Progenitor cell of endocrine pancreas (in vitro differentiated cells): ENCODE measurements at regions not wholly inside any gene's neighbourhood (a gene's known extent, or its start where the extent isn't known, plus 50 kb on each side); places are given as distances from the start of the nearest gene placed in this dataset.

Experiments used
- DNase-seq: peaks from one replicate; pipeline ENCODE4 v3.0.0; 2021; ENCODE audit warnings: low spot score; ENCODE audit not compliant: unreplicated experiment
- H3K27ac Mint-ChIP-seq: 2 replicates; pipeline ENCODE4 v1.8.0; 2021; ENCODE audit warnings: mild to moderate bottlenecking, moderate library complexity, mixed read lengths
- H3K27me3 Mint-ChIP-seq: 2 replicates; pipeline ENCODE4 v1.8.0; 2021; ENCODE audit warnings: mixed read lengths
- H3K36me3 Mint-ChIP-seq: 2 replicates; pipeline ENCODE4 v1.8.0; 2022; ENCODE audit warnings: mixed read lengths; ENCODE audit not compliant: insufficient read depth
- H3K4me1 Mint-ChIP-seq: 2 replicates; pipeline ENCODE4 v1.8.0; 2021; ENCODE audit warnings: low read depth, mixed read lengths
- H3K4me3 Mint-ChIP-seq: 2 replicates; pipeline ENCODE4 v1.8.0; 2021; ENCODE audit warnings: low read depth, mild to moderate bottlenecking, moderate library complexity, mixed read lengths
- H3K9me3 Mint-ChIP-seq: 2 replicates; pipeline ENCODE4 v1.8.0; 2021; ENCODE audit warnings: low read depth, mixed read lengths
- CTCF ChIP-seq: fragments of 200-600 bp; sonication (generic); IDR thresholded peaks from one replicate; pipeline ENCODE4 v1.5.0; 2021; ENCODE audit warnings: antibody characterized with exemption, mild to moderate bottlenecking; ENCODE audit not compliant: unreplicated experiment

GRCh38 chr4:133597251-133597650 lies 448.2 kb downstream of the PCDH10 start:
- no peak for TF ChIP-seq CTCF
- Mint-ChIP-seq H3K36me3 (no peaks in the 10 kb centered on the region), H3K27me3 (no peaks in the 10 kb centered on the region), H3K4me3 (no peak overlapping the region), H3K27ac (no peak overlapping the region), H3K9me3 (no peaks in the 10 kb centered on the region), H3K4me1 (peaks cover 4% of the 10 kb centered on the region)
- no peak for DNase-seq

GRCh38 chr4:133596459-133596858 lies 447.4 kb downstream of the PCDH10 start:
- no peak for DNase-seq
- Mint-ChIP-seq H3K27ac (no peak overlapping the region), H3K9me3 (no peaks in the 10 kb centered on the region), H3K4me1 (peaks cover 4% of the 10 kb centered on the region), H3K36me3 (no peaks in the 10 kb centered on the region), H3K27me3 (no peaks in the 10 kb centered on the region), H3K4me3 (no peak overlapping the region)
- TF ChIP-seq CTCF: no peak

- Mint-ChIP-seq H3K4me3 (no peak overlapping the region), H3K36me3 (no peaks in the 10 kb centered on the region), H3K27me3 (no peaks in the 10 kb centered on the region), H3K9me3 (no peaks in the 10 kb centered on the region), H3K4me1 (peaks cover 4% of the 10 kb centered on the region), H3K27ac (no peak overlapping the region)
- DNase-seq: no peak
- no peak for TF ChIP-seq CTCF
These were observed 445.5 kb downstream of the PCDH10 start for GRCh38 chr4:133594390-133595207.

DNA sequence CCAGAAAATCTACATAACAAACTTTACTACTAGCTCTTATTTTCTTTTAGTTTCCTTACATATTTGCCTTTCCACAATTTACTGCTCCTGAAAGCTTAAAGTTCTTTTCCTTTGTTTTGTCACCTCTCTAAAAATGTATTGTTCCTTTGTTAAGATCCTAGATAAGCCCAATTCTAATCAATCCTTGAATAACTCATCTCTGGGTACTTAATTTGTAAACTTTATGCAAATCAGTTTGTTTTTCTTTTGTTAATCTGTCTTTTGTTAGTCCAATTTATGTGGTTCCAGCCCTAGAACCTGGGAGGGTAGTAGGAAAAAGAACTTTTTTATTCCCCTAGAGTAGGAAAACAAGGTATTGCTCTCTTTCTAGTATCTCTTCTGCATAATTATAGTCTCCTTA lies 444.7 kb downstream of the PCDH10 start:
- Mint-ChIP-seq H3K9me3 (no peaks in the 10 kb centered on the region), H3K4me3 (no peak overlapping the region), H3K36me3 (no peaks in the 10 kb centered on the region), H3K27me3 (no peaks in the 10 kb centered on the region), H3K4me1 (peaks cover 4% of the 10 kb centered on the region), H3K27ac (no peak overlapping the region)
- no peak for DNase-seq
- no peak for TF ChIP-seq CTCF

DNA sequence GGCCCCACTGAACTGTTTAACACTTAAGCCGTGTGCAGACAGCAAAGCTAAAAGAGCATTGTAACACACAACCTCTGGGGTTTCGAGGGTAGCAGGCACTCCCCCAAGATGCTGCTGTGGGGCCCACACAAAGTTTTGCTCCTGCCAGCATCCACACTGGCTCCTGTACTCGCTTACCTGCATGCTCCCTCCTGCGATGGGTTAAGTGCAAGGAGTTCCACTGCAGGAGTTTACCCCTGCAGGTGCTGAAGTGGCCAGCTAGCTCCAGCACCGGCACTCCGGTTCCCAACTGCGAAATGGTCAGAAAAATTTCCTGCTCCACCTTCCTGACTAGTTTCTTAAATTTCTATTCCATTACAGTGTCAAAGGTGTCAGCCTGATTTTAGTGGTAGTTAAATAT lies 443.5 kb downstream of the PCDH10 start:
- Mint-ChIP-seq H3K27ac (no peak overlapping the region), H3K4me1 (peaks cover 4% of the 10 kb centered on the region), H3K9me3 (no peaks in the 10 kb centered on the region), H3K36me3 (no peaks in the 10 kb centered on the region), H3K27me3 (no peaks in the 10 kb centered on the region), H3K4me3 (no peak overlapping the region)
- no peak for TF ChIP-seq CTCF
- DNase-seq: no peak
